G401.6 (cell line): ENCODE measurements at regions not wholly inside any gene's neighbourhood (a gene's known extent, or its start where the extent isn't known, plus 50 kb on each side); places are given as distances from the start of the nearest gene placed in this dataset.

Experiments used
- FAIRE-seq: peaks from 2 replicates; lab custom pipeline; 2012; peaks lifted over from hg19 to GRCh38; lab: Jason Lieb, UNC

- no peak for FAIRE-seq
These were observed 1044.1 kb upstream of the B3GALT2 start for GRCh38 chr1:194230351-194231144.

DNA sequence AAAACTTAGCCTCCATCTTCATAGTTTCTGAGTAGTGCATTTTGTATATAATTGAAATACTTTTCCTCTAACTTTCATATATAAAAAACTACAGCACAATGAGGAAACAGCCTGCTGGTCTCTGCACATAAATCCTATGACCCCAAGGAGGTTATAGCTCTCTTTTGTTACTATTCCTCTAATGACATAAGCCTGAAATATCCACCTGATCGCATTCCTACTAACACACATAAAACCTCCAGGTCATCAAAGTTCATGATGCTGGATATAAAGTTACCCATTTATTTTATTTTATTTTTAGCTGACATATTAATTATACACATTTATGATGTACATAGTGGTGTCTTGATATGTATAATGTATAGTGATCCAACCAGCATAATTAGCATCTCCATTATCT, 1042.0 kb upstream of the B3GALT2 start:
- no peak for FAIRE-seq

GRCh38 chr1:194227161-194227560, 1040.7 kb upstream of the B3GALT2 start:
- FAIRE-seq, result no peak

DNA sequence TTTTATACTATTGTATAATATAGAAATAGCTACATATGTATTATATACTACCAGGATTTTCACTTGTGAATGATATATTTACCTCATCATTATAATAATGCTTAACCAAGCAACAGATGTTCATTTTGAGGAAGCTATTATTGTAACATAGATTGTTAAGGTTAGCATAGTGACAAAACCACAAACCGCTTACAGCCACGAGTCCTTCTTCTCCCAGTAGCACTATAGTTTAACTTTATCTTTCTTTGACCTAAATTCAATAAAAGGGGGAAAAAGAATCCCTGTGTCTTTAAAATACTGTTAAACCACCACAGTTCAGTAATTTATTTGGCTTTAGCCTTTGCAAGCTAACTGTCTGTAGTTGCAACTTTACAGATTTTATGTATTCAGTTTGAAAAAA, 1039.4 kb upstream of the B3GALT2 start:
- no peak for FAIRE-seq

DNA sequence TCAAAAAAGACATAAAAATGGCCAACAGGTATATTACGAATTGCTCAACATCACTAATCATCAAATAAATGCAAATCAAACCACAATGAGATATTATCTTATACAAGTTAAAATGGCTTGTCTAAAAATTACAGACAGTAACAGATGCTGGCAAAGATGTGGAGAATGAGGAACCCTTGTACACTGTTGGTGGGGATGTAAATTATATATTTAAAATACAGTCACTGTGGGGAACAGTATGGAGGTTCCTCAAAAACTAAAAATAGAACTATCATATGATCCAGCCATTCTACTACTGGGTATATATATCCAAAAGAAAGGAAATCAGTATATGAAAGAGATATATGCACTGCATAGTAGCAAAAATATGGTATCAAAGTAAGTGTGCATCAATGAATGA, 1037.2 kb upstream of the B3GALT2 start:
- FAIRE-seq, result no peak

GRCh38 chr1:194215448-194215847, 1029.0 kb upstream of the B3GALT2 start:
- FAIRE-seq, result no peak

DNA sequence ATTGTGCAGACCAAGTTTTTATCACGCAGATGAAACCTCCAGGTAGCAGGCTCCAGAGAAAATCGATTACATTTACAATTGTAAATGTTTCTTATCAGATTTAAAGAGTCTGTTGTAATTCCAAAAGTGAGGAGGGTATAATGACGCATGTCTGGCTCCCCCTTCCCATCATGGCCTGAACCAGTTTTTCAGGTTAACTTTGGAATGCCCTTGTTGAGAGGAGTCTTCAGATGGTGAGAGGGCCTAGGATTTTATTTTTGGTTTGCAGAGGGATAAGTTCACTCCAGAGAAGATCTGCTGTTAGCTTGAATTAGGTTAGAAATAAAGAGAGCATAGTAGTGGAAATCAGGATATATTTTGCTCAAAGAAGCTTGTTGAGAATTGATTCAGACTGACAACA, 1028.3 kb upstream of the B3GALT2 start:
- FAIRE-seq, result no peak

GRCh38 chr1:194209920-194210319, 1023.5 kb upstream of the B3GALT2 start:
- no peak for FAIRE-seq

GRCh38 chr1:194208674-194209073, 1022.3 kb upstream of the B3GALT2 start:
- no peak for FAIRE-seq

DNA sequence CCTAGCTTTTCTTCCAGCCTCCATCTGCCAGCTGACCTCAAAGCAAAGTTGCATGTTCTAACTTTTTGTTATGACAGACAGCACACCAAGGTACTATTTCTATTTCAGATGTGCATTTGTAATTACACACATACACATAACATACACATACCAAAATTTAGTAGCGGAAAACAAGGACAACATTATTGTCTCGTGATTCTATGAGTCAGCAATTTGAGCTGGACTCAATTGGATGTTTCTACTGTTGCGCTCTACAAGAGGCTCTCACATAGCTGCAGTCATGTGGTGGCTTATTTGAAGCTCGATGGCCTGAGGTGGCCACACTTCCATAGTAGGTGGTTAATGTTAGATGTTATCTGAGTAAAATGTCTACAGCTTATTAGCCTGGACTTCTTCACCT, 1010.1 kb upstream of the B3GALT2 start:
- FAIRE-seq, result no peak

DNA sequence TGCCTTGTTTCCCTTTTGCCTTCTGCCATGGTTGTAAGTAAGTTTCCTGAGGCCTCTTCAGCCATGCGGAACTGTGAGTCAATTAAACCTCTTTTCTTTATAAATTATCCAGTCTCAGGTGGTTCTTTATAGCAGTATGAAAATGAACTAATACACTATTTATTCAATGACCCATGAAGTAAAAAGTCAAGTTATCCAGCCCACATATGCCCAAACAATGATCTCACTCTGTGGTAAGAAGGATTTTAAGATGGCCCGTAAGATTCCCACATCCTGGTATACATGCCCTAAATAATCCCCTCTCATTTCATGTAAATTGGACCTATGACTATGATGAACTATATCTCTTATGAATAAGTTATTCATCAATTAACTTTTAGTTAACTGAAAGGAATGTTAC, 1008.3 kb upstream of the B3GALT2 start:
- FAIRE-seq, result no peak

DNA sequence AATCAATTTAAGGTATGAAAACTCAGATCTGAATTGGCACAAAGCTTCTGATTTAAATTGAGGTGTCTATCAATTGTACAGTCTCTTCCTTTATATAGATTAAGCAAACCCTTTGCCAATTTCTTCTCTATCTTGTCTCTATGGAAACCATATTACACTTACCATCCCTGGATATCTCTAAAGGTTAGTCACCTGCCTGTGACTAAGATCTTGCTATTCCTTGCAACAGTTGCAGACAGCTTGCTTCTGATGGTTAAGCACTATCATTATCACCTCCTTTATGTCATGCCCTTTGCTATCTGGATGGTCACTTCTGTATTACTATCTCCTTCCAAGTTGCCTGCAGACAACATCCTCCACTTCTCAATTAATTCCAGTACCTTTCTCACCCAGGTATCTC, 998.6 kb upstream of the B3GALT2 start:
- FAIRE-seq, result no peak

- no peak for FAIRE-seq
These were observed 998.0 kb upstream of the B3GALT2 start for GRCh38 chr1:194184425-194184824.

DNA sequence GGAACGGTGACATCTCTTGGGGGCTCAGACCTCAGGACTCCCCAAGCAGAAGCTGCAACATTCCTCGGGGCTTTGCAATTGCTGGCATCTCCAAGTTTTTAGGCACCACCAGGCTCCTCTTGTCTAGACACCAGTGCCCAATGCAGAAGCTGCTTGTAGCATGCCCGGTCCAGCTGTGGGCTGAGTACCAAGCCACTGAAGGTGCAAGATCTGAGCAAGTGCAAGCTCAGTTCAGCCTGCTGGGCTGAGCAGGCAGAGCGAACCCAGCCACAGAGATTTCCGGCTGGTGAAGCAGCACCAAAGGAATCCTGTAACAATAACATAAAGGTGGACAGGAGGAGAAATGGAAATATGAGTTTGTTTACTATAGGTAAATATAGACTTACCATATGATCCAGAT, 995.4 kb upstream of the B3GALT2 start:
- no peak for FAIRE-seq

DNA sequence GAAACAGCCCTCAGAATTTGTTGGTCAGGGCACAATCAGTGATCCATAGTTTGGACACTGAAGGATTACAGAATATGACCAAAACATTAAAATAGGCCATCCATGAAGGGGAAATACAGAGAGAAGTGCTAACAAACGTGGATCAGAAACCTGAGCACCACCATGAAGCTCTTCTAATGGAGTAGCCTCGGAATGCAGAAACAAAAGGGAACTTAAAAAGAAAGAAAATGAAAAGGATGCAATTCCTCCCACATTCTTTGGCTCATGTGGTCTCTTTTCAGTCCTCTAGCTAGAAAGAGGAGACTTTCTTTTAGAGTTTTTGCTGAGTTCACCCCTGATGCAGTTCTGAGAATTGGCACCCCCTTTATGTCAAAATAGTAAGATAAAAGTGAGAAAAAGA, 989.8 kb upstream of the B3GALT2 start:
- no peak for FAIRE-seq

GRCh38 chr1:194175251-194175650, 988.8 kb upstream of the B3GALT2 start:
- no peak for FAIRE-seq

GRCh38 chr1:194174528-194174927, 988.1 kb upstream of the B3GALT2 start:
- FAIRE-seq, result no peak

DNA sequence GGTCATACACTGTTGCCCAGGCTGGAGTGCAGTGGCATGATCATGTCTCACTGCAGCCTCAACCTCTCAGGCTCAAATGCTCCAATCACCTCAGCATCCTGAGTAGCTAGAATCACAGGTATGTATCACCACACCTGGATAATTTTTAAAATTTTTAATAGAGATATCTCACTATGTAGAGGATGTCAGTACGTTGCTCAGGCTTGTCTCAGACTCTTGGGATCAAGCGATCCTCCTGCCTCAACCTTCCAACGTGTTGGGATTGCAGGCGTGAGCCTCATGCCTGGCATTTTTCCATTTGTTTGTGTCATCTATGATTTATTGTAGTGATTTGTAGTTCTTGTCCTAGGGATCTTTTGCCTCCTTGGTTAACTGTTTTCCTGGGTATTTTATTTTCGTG, 985.2 kb upstream of the B3GALT2 start:
- FAIRE-seq, result no peak

DNA sequence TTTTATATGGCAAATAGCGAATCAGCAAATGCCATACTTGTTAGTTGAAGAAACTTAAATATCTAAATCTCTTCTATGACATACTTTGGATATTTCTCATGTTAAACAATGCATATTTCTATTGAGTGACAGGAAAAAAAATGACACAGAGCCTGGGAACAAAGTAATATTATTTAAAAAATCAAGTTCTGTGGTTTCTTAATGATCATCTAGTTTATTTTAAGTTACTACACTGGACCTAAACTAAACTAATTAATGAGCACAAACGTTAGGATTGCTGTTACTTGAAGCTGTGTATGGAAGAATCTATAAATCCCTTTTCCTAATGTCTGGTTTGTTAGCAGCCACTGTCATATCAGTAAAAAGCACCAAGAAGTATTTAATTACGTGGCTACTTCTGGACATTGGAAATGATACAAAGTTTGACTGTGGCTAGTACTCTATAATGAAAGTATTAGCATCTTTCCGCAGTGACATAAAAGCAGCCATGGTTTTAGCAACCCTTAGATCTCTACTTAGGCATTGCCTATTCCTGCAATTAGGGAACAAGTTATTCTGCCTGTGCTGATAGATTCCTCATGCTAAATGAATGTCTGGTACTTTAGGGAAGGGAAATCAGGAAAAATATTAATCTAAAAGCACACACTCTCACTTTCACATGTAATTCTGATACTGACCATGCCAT, 981.7 kb upstream of the B3GALT2 start:
- FAIRE-seq, result no peak

- FAIRE-seq, result no peak
These were observed 978.3 kb upstream of the B3GALT2 start for GRCh38 chr1:194164755-194165154.

DNA sequence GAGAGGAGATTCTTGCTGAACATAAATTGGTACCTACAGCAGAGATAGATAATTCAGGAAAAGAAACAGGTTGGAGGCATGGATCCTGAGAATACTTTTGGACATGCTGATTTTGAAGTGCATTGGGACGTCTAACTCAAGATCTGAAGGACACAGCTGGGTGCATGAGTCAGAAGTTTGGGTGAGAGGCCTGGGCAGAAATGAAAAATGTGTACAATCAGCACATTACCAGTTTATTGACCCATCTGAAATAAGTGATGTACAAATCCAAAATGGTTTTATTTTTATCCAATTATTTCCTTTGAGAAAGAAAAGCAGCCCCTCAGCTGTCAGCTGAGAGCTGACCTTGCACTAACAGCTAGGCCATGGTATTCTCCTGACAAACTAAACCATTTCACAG, 975.2 kb upstream of the B3GALT2 start:
- FAIRE-seq, result no peak

DNA sequence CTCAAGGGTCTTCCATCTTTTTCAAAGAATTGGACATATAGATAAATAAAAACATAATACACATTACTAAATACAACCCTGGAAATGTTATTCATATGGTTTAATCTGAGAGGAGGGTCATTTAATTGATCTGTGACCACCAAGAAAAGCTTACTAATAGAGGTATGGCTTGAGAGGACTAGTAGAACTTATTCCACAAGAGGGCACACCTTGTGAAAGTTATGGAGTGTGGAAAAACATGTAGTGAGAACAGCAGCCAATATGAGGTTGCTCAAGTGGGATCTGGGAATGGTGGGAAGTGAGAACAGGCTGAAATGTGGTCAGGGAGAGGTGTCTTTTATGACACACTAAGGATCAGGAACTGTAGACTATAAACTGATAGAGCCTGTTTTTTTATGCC, 973.5 kb upstream of the B3GALT2 start:
- FAIRE-seq, result no peak

- FAIRE-seq, result no peak
These were observed 969.5 kb upstream of the B3GALT2 start for GRCh38 chr1:194155962-194156361.

GRCh38 chr1:194151056-194151455, 964.6 kb upstream of the B3GALT2 start:
- FAIRE-seq, result no peak
